ENCODE measurements at regions not wholly inside any gene's neighbourhood (a gene's known extent, or its start where the extent isn't known, plus 50 kb on each side); places are given as distances from the start of the nearest gene placed in this dataset.

GRCh38 chrX:10855845-10856244 lies 235.5 kb upstream of the MID1 start:
- DNase-seq: no peak
- in situ Hi-C loops (cut with HindIII; ENCODE audit: low pct_ligation_motif_present, low pct_unique_long_range_greater_than_20kb, low sequenced_read_pairs): no loop called here

GRCh38 chrX:10856797-10857196 lies 236.4 kb upstream of the MID1 start:
- in situ Hi-C loops (cut with HindIII; ENCODE audit: low pct_ligation_motif_present, low pct_unique_long_range_greater_than_20kb, low sequenced_read_pairs): no loop called here

GRCh38 chrX:10859353-10859752 lies 239.0 kb upstream of the MID1 start:
- no peak for DNase-seq
- in situ Hi-C loops (cut with HindIII; ENCODE audit: low pct_ligation_motif_present, low pct_unique_long_range_greater_than_20kb, low sequenced_read_pairs): no loop called here

More at GRCh38 chrX:10856797-10857196, 236.4 kb upstream of the MID1 start:
- no peak for DNase-seq

GRCh38 chrX:10875995-10876394 lies 235.1 kb upstream of the HCCS start:
- DNase-seq: no peak
- in situ Hi-C loops (cut with HindIII; ENCODE audit: low pct_ligation_motif_present, low pct_unique_long_range_greater_than_20kb, low sequenced_read_pairs): no loop called here

GRCh38 chrX:10882484-10882883 lies 228.6 kb upstream of the HCCS start:
- in situ Hi-C loops (cut with HindIII; ENCODE audit: low pct_ligation_motif_present, low pct_unique_long_range_greater_than_20kb, low sequenced_read_pairs): no loop called here
- DNase-seq: no peak

- no peak for DNase-seq
- in situ Hi-C loops (cut with HindIII; ENCODE audit: low pct_ligation_motif_present, low pct_unique_long_range_greater_than_20kb, low sequenced_read_pairs): no loop called here
Observed at GRCh38 chrX:10884246-10884645, 226.9 kb upstream of the HCCS start.

- in situ Hi-C loops (cut with HindIII; ENCODE audit: low pct_ligation_motif_present, low pct_unique_long_range_greater_than_20kb, low sequenced_read_pairs): no loop called here
- DNase-seq: no peak
Observed at GRCh38 chrX:10892621-10893225, 218.4 kb upstream of the HCCS start.

- no peak for DNase-seq
- in situ Hi-C loops (cut with HindIII; ENCODE audit: low pct_ligation_motif_present, low pct_unique_long_range_greater_than_20kb, low sequenced_read_pairs): no loop called here
Observed at GRCh38 chrX:10893366-10893765, 217.8 kb upstream of the HCCS start.

- in situ Hi-C loops (cut with HindIII; ENCODE audit: low pct_ligation_motif_present, low pct_unique_long_range_greater_than_20kb, low sequenced_read_pairs): no loop called here
- DNase-seq: no peak
Observed at GRCh38 chrX:10893976-10894375, 217.2 kb upstream of the HCCS start.

- in situ Hi-C loops (cut with HindIII; ENCODE audit: low pct_ligation_motif_present, low pct_unique_long_range_greater_than_20kb, low sequenced_read_pairs): no loop called here
- no peak for DNase-seq
Observed at GRCh38 chrX:10897768-10898167, 213.4 kb upstream of the HCCS start.

GRCh38 chrX:10900585-10901289 lies 210.4 kb upstream of the HCCS start:
- DNase-seq: peak; percentile 57
- in situ Hi-C loops (cut with HindIII; ENCODE audit: low pct_ligation_motif_present, low pct_unique_long_range_greater_than_20kb, low sequenced_read_pairs): no loop called here

- DNase-seq: no peak
- in situ Hi-C loops (cut with HindIII; ENCODE audit: low pct_ligation_motif_present, low pct_unique_long_range_greater_than_20kb, low sequenced_read_pairs): no loop called here
Observed at GRCh38 chrX:10901290-10901633, 209.9 kb upstream of the HCCS start.

- DNase-seq: peak; percentile 31
Observed at GRCh38 chrX:10902001-10902400, 209.1 kb upstream of the HCCS start.

GRCh38 chrX:10903523-10903922 lies 207.6 kb upstream of the HCCS start:
- no peak for DNase-seq
- in situ Hi-C loops (cut with HindIII; ENCODE audit: low pct_ligation_motif_present, low pct_unique_long_range_greater_than_20kb, low sequenced_read_pairs): no loop called here

More at GRCh38 chrX:10902001-10902400, 209.1 kb upstream of the HCCS start:
- in situ Hi-C loops (cut with HindIII; ENCODE audit: low pct_ligation_motif_present, low pct_unique_long_range_greater_than_20kb, low sequenced_read_pairs): no loop called here

GRCh38 chrX:10904220-10904619 lies 206.9 kb upstream of the HCCS start:
- no peak for DNase-seq
- in situ Hi-C loops (cut with HindIII; ENCODE audit: low pct_ligation_motif_present, low pct_unique_long_range_greater_than_20kb, low sequenced_read_pairs): no loop called here

GRCh38 chrX:10906866-10907265 lies 204.3 kb upstream of the HCCS start:
- in situ Hi-C loops (cut with HindIII; ENCODE audit: low pct_ligation_motif_present, low pct_unique_long_range_greater_than_20kb, low sequenced_read_pairs): no loop called here
- no peak for DNase-seq

GRCh38 chrX:10922159-10922558 lies 189.0 kb upstream of the HCCS start:
- in situ Hi-C loops (cut with HindIII; ENCODE audit: low pct_ligation_motif_present, low pct_unique_long_range_greater_than_20kb, low sequenced_read_pairs): no loop called here
- peak; percentile 70 for DNase-seq

GRCh38 chrX:10922835-10923234 lies 188.3 kb upstream of the HCCS start:
- in situ Hi-C loops (cut with HindIII; ENCODE audit: low pct_ligation_motif_present, low pct_unique_long_range_greater_than_20kb, low sequenced_read_pairs): no loop called here
- DNase-seq: no peak

GRCh38 chrX:10923466-10923865 lies 187.7 kb upstream of the HCCS start:
- in situ Hi-C loops (cut with HindIII; ENCODE audit: low pct_ligation_motif_present, low pct_unique_long_range_greater_than_20kb, low sequenced_read_pairs): no loop called here
- DNase-seq: no peak

GRCh38 chrX:10926404-10926803 lies 184.7 kb upstream of the HCCS start:
- no peak for DNase-seq
- in situ Hi-C loops (cut with HindIII; ENCODE audit: low pct_ligation_motif_present, low pct_unique_long_range_greater_than_20kb, low sequenced_read_pairs): no loop called here

All from ACHN (cell line).